ENCODE measurements at regions not wholly inside any gene's neighbourhood (a gene's known extent, or its start where the extent isn't known, plus 50 kb on each side); places are given as distances from the start of the nearest gene placed in this dataset.

- intact Hi-C loops (cut with DNase I; ENCODE audit: low total_unique reads) = no loop called here
- TF ChIP-seq CTCF (IDR thresholded peaks at IDR 0.05 in 8 of 11, conservative IDR thresholded peaks at IDR 0.05 in 3 of 11) = no peak
- no peak for TF ChIP-seq POLR2A (IDR thresholded peaks at IDR 0.05)
- TF ChIP-seq POLR2AphosphoS5 (IDR thresholded peaks at IDR 0.05) = no peak
- 70 to 86% (median 71%) methylated on average over 3 of the region's 3 CpGs for WGBS, 5 donors
- Histone ChIP-seq H3K4me3 (no peak overlapping the region), H3K27ac (no peak overlapping the region), H3K9me3 (peaks cover 0 to 22% (median 16%) of the 10 kb centered on the region in 8 donors), H3K36me3 (no peaks in the 10 kb centered on the region), H3K27me3 (replicated peaks in 1 of 7) (no peaks in the 10 kb centered on the region), H3K4me1 (no peaks in the 10 kb centered on the region)
- no peak for DNase-seq
Observed at GRCh38 chr3:78476076-78476475, 1291.7 kb downstream of the ROBO1 start.

- intact Hi-C loops (cut with DNase I; ENCODE audit: low total_unique reads) = no loop called here
- Histone ChIP-seq H3K4me1 (no peaks in the 10 kb centered on the region), H3K36me3 (no peaks in the 10 kb centered on the region), H3K9me3 (peaks cover 0 to 11% (median 5%) of the 10 kb centered on the region in 8 donors), H3K4me3 (no peak overlapping the region), H3K27ac (no peak overlapping the region), H3K27me3 (replicated peaks in 1 of 7) (no peaks in the 10 kb centered on the region)
- TF ChIP-seq POLR2A (IDR thresholded peaks at IDR 0.05) = no peak
- TF ChIP-seq CTCF (IDR thresholded peaks at IDR 0.05 in 8 of 11, conservative IDR thresholded peaks at IDR 0.05 in 3 of 11) = no peak
- no peak for TF ChIP-seq POLR2AphosphoS5 (IDR thresholded peaks at IDR 0.05)
- no peak for DNase-seq
- whole genome bisulfite sequencing, 5 donors = 81 to 97% (median 86%) methylated on average over 11 of the region's 11 CpGs
Observed at GRCh38 chr3:78481050-78481449, 1286.7 kb downstream of the ROBO1 start.

DNA sequence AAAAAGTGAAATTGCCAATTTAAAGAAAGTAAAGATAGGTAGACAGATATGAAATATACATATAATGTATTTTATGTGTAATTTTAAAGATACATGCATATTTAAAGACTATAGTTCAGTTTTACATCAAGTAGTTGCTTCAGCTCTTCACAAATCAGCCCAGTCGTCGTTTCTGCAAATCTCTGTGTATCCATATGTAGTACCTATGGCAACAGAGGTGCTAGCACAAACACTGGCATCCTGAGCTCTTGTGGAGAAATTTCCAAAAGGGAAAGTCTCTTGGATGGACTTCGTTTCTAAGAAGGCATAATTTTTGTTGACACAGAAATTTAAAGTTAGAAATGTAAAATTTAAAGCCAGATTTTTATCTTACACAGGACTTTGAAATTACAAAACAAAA lies 1284.7 kb downstream of the ROBO1 start:
- no peak for TF ChIP-seq POLR2A (IDR thresholded peaks at IDR 0.05)
- no peak for TF ChIP-seq POLR2AphosphoS5 (IDR thresholded peaks at IDR 0.05)
- no peak for TF ChIP-seq CTCF (IDR thresholded peaks at IDR 0.05 in 8 of 11, conservative IDR thresholded peaks at IDR 0.05 in 3 of 11)
- intact Hi-C loops (cut with DNase I; ENCODE audit: low total_unique reads) = no loop called here
- WGBS, 5 donors = 50 to 70% (median 57%) methylated on average over 3 of the region's 3 CpGs
- Histone ChIP-seq H3K27ac (no peak overlapping the region), H3K4me3 (no peak overlapping the region), H3K36me3 (no peaks in the 10 kb centered on the region), H3K4me1 (no peaks in the 10 kb centered on the region), H3K27me3 (replicated peaks in 1 of 7) (no peaks in the 10 kb centered on the region), H3K9me3 (peaks cover 0 to 25% (median 14%) of the 10 kb centered on the region in 8 donors)
- no peak for DNase-seq

DNA sequence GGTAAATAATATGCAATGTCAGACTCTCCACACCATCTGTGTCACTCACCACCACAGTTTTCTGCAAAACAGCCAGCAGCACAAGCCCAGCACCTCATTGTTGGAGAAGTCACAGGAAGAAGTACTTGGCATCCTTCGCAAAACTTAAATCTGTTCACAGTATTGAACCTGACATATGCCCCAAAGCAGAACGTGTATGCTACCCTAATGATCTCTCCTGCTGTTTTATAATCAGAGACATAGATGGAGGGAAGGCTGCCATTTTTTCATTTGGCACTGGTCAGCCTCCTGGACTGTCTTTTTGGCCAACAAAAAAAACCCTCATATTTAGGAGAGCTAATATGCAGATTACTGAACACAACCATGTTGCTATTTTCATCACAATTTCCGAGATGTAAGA lies 1272.9 kb downstream of the ROBO1 start:
- no peak for DNase-seq
- no peaks in the 10 kb centered on the region for H3K27me3 ChIP-seq (replicated peaks in 1 of 7)
- no peaks in the 10 kb centered on the region for H3K4me1 ChIP-seq
- TF ChIP-seq CTCF (IDR thresholded peaks at IDR 0.05 in 8 of 11, conservative IDR thresholded peaks at IDR 0.05 in 3 of 11) (no peak), POLR2A (IDR thresholded peaks at IDR 0.05) (no peak), POLR2AphosphoS5 (IDR thresholded peaks at IDR 0.05) (no peak)
- no peak overlapping the region for H3K27ac ChIP-seq
- intact Hi-C loops (cut with DNase I; ENCODE audit: low total_unique reads) = no loop called here
- 76 to 90% (median 81%) methylated on average over 3 of the region's 3 CpGs for WGBS, 5 donors
- peaks cover 0 to 3% (median 0%) of the 10 kb centered on the region in 8 donors for H3K9me3 ChIP-seq
- H3K36me3 ChIP-seq = no peaks in the 10 kb centered on the region
- no peak overlapping the region for H3K4me3 ChIP-seq
